Stomach (tissue), 8 donors: ENCODE measurements at regions not wholly inside any gene's neighbourhood (a gene's known extent, or its start where the extent isn't known, plus 50 kb on each side); places are given as distances from the start of the nearest gene placed in this dataset.

ENCODE experiments used
- DNase-seq, 2 donors: peaks; one replicate each; pipeline versions ENCODE4 v3.0.0 to v3.0.0-alpha.2; 2013 to 2019
- H3K27ac ChIP-seq, 5 donors: fragments of 200-600 bp in 4 of 5; sonication (generic) in 4 of 5; one replicate each; pipeline ENCODE4 v1.5.1; 2013 to 2019; ENCODE audit warnings: mild to moderate bottlenecking in 1 of 5, moderate library complexity in 1 of 5
- H3K27me3 ChIP-seq, 3 donors: fragments of 200-600 bp; sonication (generic); one replicate each; pipeline ENCODE4 v1.5.1; 2017 to 2019; ENCODE audit warnings: mixed run types in 1 of 3
- H3K36me3 ChIP-seq, 4 donors: fragments of 200-600 bp; sonication (generic); 1 replicate in 3 of 4; 2 replicates in 1 of 4; pipeline ENCODE4 v1.5.1; 2016 to 2019
- H3K4me1 ChIP-seq, 4 donors: fragments of 200-600 bp; sonication (generic); one replicate each; pipeline ENCODE4 v1.5.1; 2016 to 2019
- H3K4me3 ChIP-seq, 4 donors: fragments of 200-600 bp; sonication (generic) in 3 of 4; one replicate each; pipeline ENCODE4 v1.5.1; 2016 to 2019; ENCODE audit warnings: mild to moderate bottlenecking in 1 of 4
- H3K9me3 ChIP-seq, 4 donors: fragments of 200-600 bp; sonication (generic); one replicate each; pipeline ENCODE4 v1.5.1; 2016 to 2019
- EP300 ChIP-seq: sonication (generic); formaldehyde crosslinking; IDR thresholded peaks from one replicate; pipeline ENCODE4 v1.6.1; 2017; ENCODE audit warnings: antibody characterized with exemption
- POLR2A ChIP-seq, 4 donors: fragments of 450-650 bp; IDR thresholded peaks; one replicate each; pipeline ENCODE4 v1.6.1; 2016; ENCODE audit warnings: antibody characterized with exemption in 4 of 4, control low read depth in 2 of 4, mild to moderate bottlenecking in 1 of 4, moderate library complexity in 1 of 4
- POLR2AphosphoS5 ChIP-seq, 3 donors: sonication (generic); formaldehyde crosslinking; IDR thresholded peaks; one replicate each; pipeline ENCODE4 v1.6.1; 2016; ENCODE audit warnings: antibody characterized with exemption in 3 of 3
- WGBS, 5 donors: extraction: QIAGEN DNeasy Blood & Tissue Kit in 3 of 5; methylation state at CpG; one replicate each; pipeline versions ENCODE4 v1.1.5 to v1.1.7; 2013 to 2018; 5-methylcytosine and 5-hydroxymethylcytosine counted together
- intact Hi-C: fragments of 100-400 bp; cut with DNase I; formaldehyde crosslinking; loops from one replicate; pipeline ENCODE4 v1.15.1; 2023; ENCODE audit warnings: low total_unique reads
- TF ChIP-seq, protein P1 (sequence below), 7 experiments: fragments of 450-650 bp in 4 of 7; fragments of 200-600 bp in 3 of 7; sonication (generic) in 3 of 7; IDR thresholded peaks; one replicate each; pipeline ENCODE4 v1.5.1; 2016 to 2019; ENCODE audit warnings: antibody characterized with exemption in 7 of 7, control low read depth in 2 of 7, mild to moderate bottlenecking in 1 of 7
- donor health status: healthy with polysubstance abuse.
- donor health status: Bipolar disorder and iron deficiency.
- donor health status: healthy.

GRCh38 chr10:94192333-94192732 lies 170.4 kb downstream of the NOC3L start:
- intact Hi-C loops = no loop called here
- H3K9me3 ChIP-seq = no peaks in the 10 kb centered on the region
- H3K4me3 ChIP-seq = no peak overlapping the region
- H3K27ac ChIP-seq = no peak overlapping the region
- DNase-seq = no peak
- H3K4me1 ChIP-seq = peaks cover 0 to 35% (median 8%) of the 10 kb centered on the region in 4 donors
- TF ChIP-seq, protein P1, sequence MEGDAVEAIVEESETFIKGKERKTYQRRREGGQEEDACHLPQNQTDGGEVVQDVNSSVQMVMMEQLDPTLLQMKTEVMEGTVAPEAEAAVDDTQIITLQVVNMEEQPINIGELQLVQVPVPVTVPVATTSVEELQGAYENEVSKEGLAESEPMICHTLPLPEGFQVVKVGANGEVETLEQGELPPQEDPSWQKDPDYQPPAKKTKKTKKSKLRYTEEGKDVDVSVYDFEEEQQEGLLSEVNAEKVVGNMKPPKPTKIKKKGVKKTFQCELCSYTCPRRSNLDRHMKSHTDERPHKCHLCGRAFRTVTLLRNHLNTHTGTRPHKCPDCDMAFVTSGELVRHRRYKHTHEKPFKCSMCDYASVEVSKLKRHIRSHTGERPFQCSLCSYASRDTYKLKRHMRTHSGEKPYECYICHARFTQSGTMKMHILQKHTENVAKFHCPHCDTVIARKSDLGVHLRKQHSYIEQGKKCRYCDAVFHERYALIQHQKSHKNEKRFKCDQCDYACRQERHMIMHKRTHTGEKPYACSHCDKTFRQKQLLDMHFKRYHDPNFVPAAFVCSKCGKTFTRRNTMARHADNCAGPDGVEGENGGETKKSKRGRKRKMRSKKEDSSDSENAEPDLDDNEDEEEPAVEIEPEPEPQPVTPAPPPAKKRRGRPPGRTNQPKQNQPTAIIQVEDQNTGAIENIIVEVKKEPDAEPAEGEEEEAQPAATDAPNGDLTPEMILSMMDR (IDR thresholded peaks at IDR 0.05) = no peak
- TF ChIP-seq POLR2A (IDR thresholded peaks at IDR 0.05) = no peak
- no peak for TF ChIP-seq POLR2AphosphoS5 (IDR thresholded peaks at IDR 0.05)
- H3K27me3 ChIP-seq = no peaks in the 10 kb centered on the region
- 82 to 90% (median 88%) methylated on average over 3 of the region's 3 CpGs for WGBS, 5 donors
- H3K36me3 ChIP-seq = peaks cover 0 to 3% (median 0%) of the 10 kb centered on the region in 4 donors

DNA sequence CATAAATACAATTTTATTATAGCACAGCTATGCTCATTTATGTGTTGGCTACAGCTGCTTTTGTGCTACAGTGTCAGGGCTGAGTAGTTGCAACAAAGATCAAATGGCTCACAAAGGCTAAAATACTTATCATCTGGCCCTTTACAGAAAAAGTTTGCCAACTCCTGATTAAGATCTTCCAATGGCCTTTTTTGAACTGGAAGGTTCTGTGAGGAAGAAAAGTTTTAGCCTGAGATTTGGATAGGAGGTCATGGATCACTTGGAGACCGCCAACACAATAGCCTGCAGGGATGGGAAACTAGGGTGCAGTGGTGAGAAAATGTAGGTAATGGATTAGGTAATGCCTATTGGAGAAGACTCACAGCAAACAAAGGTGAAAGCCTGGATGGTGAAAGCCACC lies 169.8 kb downstream of the NOC3L start:
- intact Hi-C loops = no loop called here
- Histone ChIP-seq H3K27me3 (no peaks in the 10 kb centered on the region), H3K27ac (peak overlapping the region in 2 of 5 donors; percentile 18 to 23), H3K36me3 (peaks cover 0 to 3% (median 0%) of the 10 kb centered on the region in 4 donors), H3K4me3 (no peak overlapping the region), H3K9me3 (no peaks in the 10 kb centered on the region), H3K4me1 (peaks cover 0 to 35% (median 8%) of the 10 kb centered on the region in 4 donors)
- no peak for DNase-seq
- no peak for TF ChIP-seq POLR2A (IDR thresholded peaks at IDR 0.05)
- no peak for TF ChIP-seq POLR2AphosphoS5 (IDR thresholded peaks at IDR 0.05)
- TF ChIP-seq EP300 = no peak
- TF ChIP-seq, protein P1 (IDR thresholded peaks at IDR 0.05) = no peak
- 64 to 93% (median 85%) methylated on average over 1 of the region's 1 CpG for WGBS, 5 donors

- DNase-seq = peak in 1 of 2 donors; percentile 45
- H3K4me3 ChIP-seq = no peak overlapping the region
- intact Hi-C loops = no loop called here
- TF ChIP-seq POLR2AphosphoS5 (IDR thresholded peaks at IDR 0.05) = peak in 1 of 3 donors; percentile 32
- TF ChIP-seq, protein P1 (IDR thresholded peaks at IDR 0.05) = no peak
- peak overlapping the region in 3 of 5 donors; percentile 7 to 23 (median 18) for H3K27ac ChIP-seq
- H3K36me3 ChIP-seq = peaks cover 0 to 1% (median 0%) of the 10 kb centered on the region in 4 donors
- H3K9me3 ChIP-seq = no peaks in the 10 kb centered on the region
- WGBS, 5 donors = 35 to 69% (median 48%) methylated on average over 4 of the region's 4 CpGs
- no peaks in the 10 kb centered on the region for H3K27me3 ChIP-seq
- peaks cover 0 to 35% (median 8%) of the 10 kb centered on the region in 4 donors for H3K4me1 ChIP-seq
Observed at GRCh38 chr10:94193466-94193924, 169.2 kb downstream of the NOC3L start.

- DNase-seq = no peak
- H3K4me1 ChIP-seq = peaks cover 0 to 35% (median 8%) of the 10 kb centered on the region in 4 donors
- peak overlapping the region in 3 of 5 donors; percentile 2 to 9 (median 7) for H3K27ac ChIP-seq
- no peaks in the 10 kb centered on the region for H3K9me3 ChIP-seq
- intact Hi-C loops = no loop called here
- no peaks in the 10 kb centered on the region for H3K27me3 ChIP-seq
- TF ChIP-seq POLR2A (IDR thresholded peaks at IDR 0.05) = no peak
- no peak for TF ChIP-seq POLR2AphosphoS5 (IDR thresholded peaks at IDR 0.05)
- no peak for TF ChIP-seq EP300
- TF ChIP-seq, protein P1 (IDR thresholded peaks at IDR 0.05) = no peak
- 41 to 73% (median 60%) methylated on average over 1 of the region's 1 CpG for WGBS, 5 donors
- H3K36me3 ChIP-seq = no peaks in the 10 kb centered on the region
- no peak overlapping the region for H3K4me3 ChIP-seq
Observed at GRCh38 chr10:94194256-94194655, 168.5 kb downstream of the NOC3L start.
